Ishikawa (cell line): ENCODE measurements at regions not wholly inside any gene's neighbourhood (a gene's known extent, or its start where the extent isn't known, plus 50 kb on each side); places are given as distances from the start of the nearest gene placed in this dataset.

Source experiments
- EGR1 ChIP-seq: IDR thresholded peaks from 2 replicates; pipeline ENCODE4 v1.6.1; 2012
- FOXM1 ChIP-seq: IDR thresholded peaks from 2 replicates; pipeline ENCODE4 v1.6.1; 2012; ENCODE audit warnings: low read depth, borderline replicate concordance
- NFIC ChIP-seq: IDR thresholded peaks from 2 replicates; pipeline ENCODE4 v1.6.1; 2012
- RAD21 ChIP-seq: IDR thresholded peaks from 2 replicates; pipeline ENCODE4 v1.6.1; 2012; ENCODE audit warnings: low read depth
- TAF1 ChIP-seq: IDR thresholded peaks from 2 replicates; pipeline ENCODE4 v1.6.1; 2012; ENCODE audit warnings: low read depth, mild to moderate bottlenecking
- YY1 ChIP-seq: IDR thresholded peaks from 2 replicates; pipeline ENCODE4 v1.6.1; 2012; ENCODE audit warnings: low read depth
- TF ChIP-seq, protein P1 (sequence below): IDR thresholded peaks from 2 replicates; pipeline ENCODE4 v1.6.1; 2012; ENCODE audit warnings: low read depth, mild to moderate bottlenecking
- TF ChIP-seq, protein P2 (sequence below): IDR thresholded peaks from 2 replicates; pipeline ENCODE4 v1.6.1; 2012
- TF ChIP-seq, protein P3 (sequence below): IDR thresholded peaks from 2 replicates; pipeline ENCODE4 v1.6.1; 2012

DNA sequence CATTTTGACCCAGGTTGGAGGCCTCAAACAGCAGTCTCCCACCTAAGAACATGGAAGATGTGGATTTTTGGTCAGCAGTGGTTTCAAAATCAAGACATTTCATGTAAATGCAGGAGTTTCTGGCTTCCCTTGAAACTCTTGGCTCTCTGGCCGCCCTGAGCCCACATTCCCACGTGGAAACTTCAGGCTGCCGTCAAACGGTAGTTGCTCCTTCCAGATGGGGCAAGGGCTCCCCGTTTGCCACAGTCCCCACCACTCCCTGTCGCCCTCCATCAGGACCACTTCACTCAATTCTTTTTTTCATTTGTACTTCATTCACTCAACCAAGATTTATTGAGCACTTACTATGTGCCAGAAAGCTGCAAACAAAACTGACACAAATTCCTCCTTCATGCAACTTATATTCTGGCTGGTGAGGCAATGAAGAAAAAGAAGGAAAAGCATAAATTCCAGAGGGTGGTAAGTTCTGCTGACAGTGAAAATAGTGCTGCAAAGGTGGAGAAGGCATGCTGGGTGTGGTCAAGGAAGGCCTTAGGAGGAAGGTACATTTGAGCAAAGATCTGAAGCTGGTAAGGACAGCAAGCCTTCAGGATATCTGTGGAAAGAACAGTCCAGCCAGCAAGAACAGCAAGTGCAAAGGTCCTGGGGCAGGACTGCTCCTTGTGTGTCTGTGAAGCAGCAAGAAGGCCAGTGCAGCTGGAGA lies 62.9 kb upstream of the PTPN1 start:
- TF ChIP-seq, protein P1, sequence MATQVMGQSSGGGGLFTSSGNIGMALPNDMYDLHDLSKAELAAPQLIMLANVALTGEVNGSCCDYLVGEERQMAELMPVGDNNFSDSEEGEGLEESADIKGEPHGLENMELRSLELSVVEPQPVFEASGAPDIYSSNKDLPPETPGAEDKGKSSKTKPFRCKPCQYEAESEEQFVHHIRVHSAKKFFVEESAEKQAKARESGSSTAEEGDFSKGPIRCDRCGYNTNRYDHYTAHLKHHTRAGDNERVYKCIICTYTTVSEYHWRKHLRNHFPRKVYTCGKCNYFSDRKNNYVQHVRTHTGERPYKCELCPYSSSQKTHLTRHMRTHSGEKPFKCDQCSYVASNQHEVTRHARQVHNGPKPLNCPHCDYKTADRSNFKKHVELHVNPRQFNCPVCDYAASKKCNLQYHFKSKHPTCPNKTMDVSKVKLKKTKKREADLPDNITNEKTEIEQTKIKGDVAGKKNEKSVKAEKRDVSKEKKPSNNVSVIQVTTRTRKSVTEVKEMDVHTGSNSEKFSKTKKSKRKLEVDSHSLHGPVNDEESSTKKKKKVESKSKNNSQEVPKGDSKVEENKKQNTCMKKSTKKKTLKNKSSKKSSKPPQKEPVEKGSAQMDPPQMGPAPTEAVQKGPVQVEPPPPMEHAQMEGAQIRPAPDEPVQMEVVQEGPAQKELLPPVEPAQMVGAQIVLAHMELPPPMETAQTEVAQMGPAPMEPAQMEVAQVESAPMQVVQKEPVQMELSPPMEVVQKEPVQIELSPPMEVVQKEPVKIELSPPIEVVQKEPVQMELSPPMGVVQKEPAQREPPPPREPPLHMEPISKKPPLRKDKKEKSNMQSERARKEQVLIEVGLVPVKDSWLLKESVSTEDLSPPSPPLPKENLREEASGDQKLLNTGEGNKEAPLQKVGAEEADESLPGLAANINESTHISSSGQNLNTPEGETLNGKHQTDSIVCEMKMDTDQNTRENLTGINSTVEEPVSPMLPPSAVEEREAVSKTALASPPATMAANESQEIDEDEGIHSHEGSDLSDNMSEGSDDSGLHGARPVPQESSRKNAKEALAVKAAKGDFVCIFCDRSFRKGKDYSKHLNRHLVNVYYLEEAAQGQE, result no peak
- TF ChIP-seq YY1, result no peak
- TF ChIP-seq, protein P2, sequence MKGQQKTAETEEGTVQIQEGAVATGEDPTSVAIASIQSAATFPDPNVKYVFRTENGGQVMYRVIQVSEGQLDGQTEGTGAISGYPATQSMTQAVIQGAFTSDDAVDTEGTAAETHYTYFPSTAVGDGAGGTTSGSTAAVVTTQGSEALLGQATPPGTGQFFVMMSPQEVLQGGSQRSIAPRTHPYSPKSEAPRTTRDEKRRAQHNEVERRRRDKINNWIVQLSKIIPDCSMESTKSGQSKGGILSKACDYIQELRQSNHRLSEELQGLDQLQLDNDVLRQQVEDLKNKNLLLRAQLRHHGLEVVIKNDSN, result no peak
- no peak for TF ChIP-seq FOXM1
- no peak for TF ChIP-seq EGR1
- TF ChIP-seq, protein P3, sequence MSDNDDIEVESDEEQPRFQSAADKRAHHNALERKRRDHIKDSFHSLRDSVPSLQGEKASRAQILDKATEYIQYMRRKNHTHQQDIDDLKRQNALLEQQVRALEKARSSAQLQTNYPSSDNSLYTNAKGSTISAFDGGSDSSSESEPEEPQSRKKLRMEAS, result no peak
- TF ChIP-seq RAD21, result no peak
- no peak for TF ChIP-seq TAF1
- TF ChIP-seq NFIC, result no peak
